ENCODE measurements at regions not wholly inside any gene's neighbourhood (a gene's known extent, or its start where the extent isn't known, plus 50 kb on each side); places are given as distances from the start of the nearest gene placed in this dataset.

DNA sequence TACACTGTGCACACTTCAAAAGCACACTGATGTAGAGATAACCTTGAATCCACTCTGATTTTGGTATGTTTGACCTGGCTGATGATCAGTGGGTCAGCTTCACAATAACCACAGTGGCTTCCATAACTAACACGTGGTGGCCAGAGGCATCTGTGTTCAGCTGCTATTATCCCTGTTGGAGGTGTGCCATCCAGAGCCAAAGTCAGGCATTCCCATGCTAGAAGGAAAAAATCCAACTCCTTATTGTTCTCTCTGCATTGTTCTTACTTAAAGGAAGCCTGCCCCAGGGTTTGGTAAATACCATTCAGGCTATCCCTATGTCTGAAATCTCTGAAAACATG is 127.3 kb upstream of the MON1B start:
- Histone ChIP-seq H3K4me1 (ENCODE audit: insufficient read depth, low read length, poor library complexity, severe bottlenecking) (no peaks in the 10 kb centered on the region), H3K9me3 (ENCODE audit: insufficient read depth, low read depth, low read length) (no peaks in the 10 kb centered on the region), H3K4me3 (ENCODE audit: low read length, poor library complexity, severe bottlenecking) (no peak overlapping the region), H4K20me1 (ENCODE audit: insufficient read depth, low read length, poor library complexity, severe bottlenecking) (no peaks in the 10 kb centered on the region), H3K9ac (ENCODE audit: low read depth, low read length, poor library complexity, severe bottlenecking) (no peak overlapping the region), H3K9me2 (replicated peaks; ENCODE audit: low read depth, low read length) (no peaks in the 10 kb centered on the region), H3K79me2 (ENCODE audit: insufficient read depth, low read length) (no peaks in the 10 kb centered on the region), H2AFZ (ENCODE audit: low read length) (no peak overlapping the region), H3K27me3 (ENCODE audit: insufficient read depth, low read length, poor library complexity, severe bottlenecking) (no peaks in the 10 kb centered on the region), H3F3A (ENCODE audit: low read depth) (no peaks in the 10 kb centered on the region), H3K4me2 (ENCODE audit: low read depth, low read length, poor library complexity, severe bottlenecking) (no peak overlapping the region), H3K36me3 (ENCODE audit: insufficient read depth, low read length) (no peaks in the 10 kb centered on the region)
- TF ChIP-seq CTCF (conservative IDR thresholded peaks at IDR 0.05; ENCODE audit: low read length) (no peak), EZH2phosphoT487 (IDR thresholded peaks at IDR 0.05; ENCODE audit: borderline replicate concordance) (no peak)

DNA sequence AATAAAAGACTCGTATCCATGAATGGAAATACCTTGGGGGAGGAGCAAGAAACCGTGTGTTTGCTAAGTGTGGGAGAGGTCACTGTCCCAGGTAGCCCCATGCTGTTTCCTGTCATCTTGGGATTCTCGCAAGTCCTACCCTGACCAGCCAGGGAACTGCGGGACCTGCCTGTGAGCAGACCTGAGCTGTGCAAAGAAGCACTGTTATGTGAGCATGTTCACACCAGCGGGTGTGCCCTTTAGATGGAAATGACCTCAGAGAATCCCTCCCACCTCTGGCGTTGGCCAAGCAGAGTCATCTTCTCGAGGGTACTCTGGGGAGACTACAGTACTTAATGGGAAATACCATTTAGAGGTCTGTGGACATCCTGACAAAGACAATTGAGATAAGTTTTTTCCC is 127.0 kb upstream of the MON1B start:
- no peak overlapping the region for H3K4me2 ChIP-seq (ENCODE audit: low read depth, low read length, poor library complexity, severe bottlenecking)
- no peak overlapping the region for H2AFZ ChIP-seq (ENCODE audit: low read length)
- no peaks in the 10 kb centered on the region for H4K20me1 ChIP-seq (ENCODE audit: insufficient read depth, low read length, poor library complexity, severe bottlenecking)

GRCh38 chr16:77066896-77067496 is 124.0 kb upstream of the MON1B start:
- Histone ChIP-seq H3F3A (ENCODE audit: low read depth) (no peaks in the 10 kb centered on the region), H3K79me2 (ENCODE audit: insufficient read depth, low read length) (no peaks in the 10 kb centered on the region), H3K9me2 (replicated peaks; ENCODE audit: low read depth, low read length) (no peaks in the 10 kb centered on the region), H3K9ac (ENCODE audit: low read depth, low read length, poor library complexity, severe bottlenecking) (no peak overlapping the region), H3K4me3 (ENCODE audit: low read length, poor library complexity, severe bottlenecking) (no peak overlapping the region), H3K9me3 (ENCODE audit: insufficient read depth, low read depth, low read length) (no peaks in the 10 kb centered on the region), H3K36me3 (ENCODE audit: insufficient read depth, low read length) (no peaks in the 10 kb centered on the region), H3K27me3 (ENCODE audit: insufficient read depth, low read length, poor library complexity, severe bottlenecking) (no peaks in the 10 kb centered on the region), H3K4me2 (ENCODE audit: low read depth, low read length, poor library complexity, severe bottlenecking) (no peak overlapping the region), H2AFZ (ENCODE audit: low read length) (no peak overlapping the region), H4K20me1 (ENCODE audit: insufficient read depth, low read length, poor library complexity, severe bottlenecking) (no peaks in the 10 kb centered on the region), H3K4me1 (ENCODE audit: insufficient read depth, low read length, poor library complexity, severe bottlenecking) (no peaks in the 10 kb centered on the region)
- no peak for TF ChIP-seq CTCF (conservative IDR thresholded peaks at IDR 0.05; ENCODE audit: low read length)
- TF ChIP-seq EZH2phosphoT487 (IDR thresholded peaks at IDR 0.05; ENCODE audit: borderline replicate concordance): no peak

More for the DNA sequence above, 127.0 kb upstream of the MON1B start:
- H3K9me3 ChIP-seq (ENCODE audit: insufficient read depth, low read depth, low read length): no peaks in the 10 kb centered on the region
- H3K79me2 ChIP-seq (ENCODE audit: insufficient read depth, low read length): no peaks in the 10 kb centered on the region
- no peak overlapping the region for H3K9ac ChIP-seq (ENCODE audit: low read depth, low read length, poor library complexity, severe bottlenecking)
- H3K9me2 ChIP-seq (replicated peaks; ENCODE audit: low read depth, low read length): no peaks in the 10 kb centered on the region
- H3F3A ChIP-seq (ENCODE audit: low read depth): no peaks in the 10 kb centered on the region
- TF ChIP-seq EZH2phosphoT487 (IDR thresholded peaks at IDR 0.05; ENCODE audit: borderline replicate concordance) (no peak), CTCF (conservative IDR thresholded peaks at IDR 0.05; ENCODE audit: low read length) (no peak)
- H3K27me3 ChIP-seq (ENCODE audit: insufficient read depth, low read length, poor library complexity, severe bottlenecking): no peaks in the 10 kb centered on the region
- H3K4me1 ChIP-seq (ENCODE audit: insufficient read depth, low read length, poor library complexity, severe bottlenecking): no peaks in the 10 kb centered on the region
- H3K36me3 ChIP-seq (ENCODE audit: insufficient read depth, low read length): no peaks in the 10 kb centered on the region
- no peak overlapping the region for H3K4me3 ChIP-seq (ENCODE audit: low read length, poor library complexity, severe bottlenecking)
